RWPE1 (cell line): ENCODE measurements at regions not wholly inside any gene's neighbourhood (a gene's known extent, or its start where the extent isn't known, plus 50 kb on each side); places are given as distances from the start of the nearest gene placed in this dataset.

Experiments used
- CTCF ChIA-PET: fragments of 350-600 bp; sonication (Branson Sonifier 250); formaldehyde crosslinking; extraction: SDS; loops from one replicate; lab custom pipeline; 2021; lab: Yijun Ruan, JAX
- POLR2A ChIA-PET: fragments of 400-600 bp; formaldehyde crosslinking; extraction: SDS; loops from one replicate; lab custom pipeline; 2020; ENCODE audit warnings: antibody characterized with exemption; ENCODE audit not compliant: low non-redundant PET; lab: Yijun Ruan, JAX
- DNase-seq: peaks from one replicate; pipeline ENCODE4 v3.0.0; 2012; ENCODE audit warnings: low spot score
- H3K27ac ChIP-seq: fragments of 450-650 bp; 2 replicates; pipeline ENCODE4 v1.5.1; 2017
- CTCF ChIP-seq: fragments of 450-650 bp; conservative IDR thresholded peaks from 2 replicates; pipeline ENCODE4 v1.5.1; 2017; ENCODE audit warnings: low read depth, mild to moderate bottlenecking

- ChIA-PET CTCF (no interaction called here), POLR2A (no interaction called here)
- H3K27ac ChIP-seq = no peak overlapping the region
- no peak for DNase-seq
- no peak for TF ChIP-seq CTCF
These were observed 99.0 kb upstream of the EGR2 start for GRCh38 chr10:62915158-62915557.

GRCh38 chr10:62912086-62912485 lies 95.9 kb upstream of the EGR2 start:
- no peak overlapping the region for H3K27ac ChIP-seq
- ChIA-PET CTCF (interaction anchor here (0.8 kb wide), 1 partner anchor 288 kb away, joined by 3 read pairs; no protein-coding TSS in a partner anchor), POLR2A (no interaction called here)
- no peak for TF ChIP-seq CTCF
- DNase-seq = no peak

- DNase-seq = no peak
- no peak for TF ChIP-seq CTCF
- ChIA-PET POLR2A (no interaction called here), CTCF (interaction anchor here (0.6 kb wide), 1 partner anchor 415 kb away, joined by 8 read pairs; no protein-coding TSS in a partner anchor)
- H3K27ac ChIP-seq = no peak overlapping the region
These were observed 95.2 kb upstream of the EGR2 start for GRCh38 chr10:62911210-62911963.

- no peak for DNase-seq
- H3K27ac ChIP-seq = no peak overlapping the region
- no peak for TF ChIP-seq CTCF
- ChIA-PET POLR2A (no interaction called here), CTCF (no interaction called here)
These were observed 91.5 kb upstream of the EGR2 start for GRCh38 chr10:62907470-62908212.

DNA sequence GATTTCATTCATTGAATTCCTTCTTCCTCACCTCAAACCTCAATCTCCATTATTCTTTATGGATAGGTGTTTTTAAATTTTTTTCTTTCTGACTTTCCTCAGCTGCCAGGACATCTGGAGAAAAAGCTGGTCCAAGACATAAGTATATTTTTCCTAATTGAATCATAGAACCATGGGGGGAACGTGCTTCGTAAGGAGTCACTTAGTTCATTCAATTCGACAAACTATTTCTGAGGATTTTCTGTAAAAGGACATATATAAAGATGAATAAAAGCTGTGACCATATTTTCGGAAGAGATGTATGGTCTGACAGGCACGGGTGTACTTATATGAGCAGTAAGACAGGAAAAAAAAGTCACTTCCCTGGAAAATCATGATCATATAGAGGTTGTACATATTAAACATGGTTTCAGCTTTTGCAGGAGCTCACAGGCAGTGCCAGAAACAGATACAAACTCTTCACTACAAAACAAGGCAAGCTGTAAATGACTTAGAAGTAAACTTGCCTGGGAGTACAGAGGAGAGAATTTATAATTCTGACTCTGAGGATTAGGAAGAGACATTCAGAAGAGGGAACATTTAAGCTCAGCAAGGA lies 88.2 kb upstream of the EGR2 start:
- CTCF ChIA-PET = interaction anchor here (0.7 kb wide), 1 partner anchor 242 kb away, joined by 3 read pairs; no protein-coding TSS in a partner anchor
- POLR2A ChIA-PET = no interaction called here
- no peak for DNase-seq
- TF ChIP-seq CTCF = no peak
- H3K27ac ChIP-seq = no peak overlapping the region

DNA sequence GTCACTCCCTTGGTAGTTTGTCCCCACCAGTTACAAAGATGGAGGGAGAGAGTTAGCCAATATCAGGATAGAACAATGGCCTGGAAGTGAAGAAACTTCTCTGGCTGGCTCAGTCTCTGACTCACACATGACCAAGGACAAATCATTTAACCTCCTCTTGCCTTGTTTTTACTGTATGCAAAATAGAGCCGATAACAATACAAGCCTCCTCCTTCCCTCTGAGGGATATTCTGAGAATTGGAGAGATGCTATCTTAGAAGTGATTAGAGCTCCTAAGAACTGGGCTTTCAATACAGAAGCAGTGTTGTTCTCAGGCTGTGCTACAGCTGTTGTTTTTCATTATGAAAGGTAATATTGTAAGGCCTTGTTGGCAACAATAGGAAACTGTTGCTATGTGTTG lies 87.7 kb upstream of the EGR2 start:
- ChIA-PET POLR2A (no interaction called here), CTCF (no interaction called here)
- no peak overlapping the region for H3K27ac ChIP-seq
- peak; percentile 19 for DNase-seq
- no peak for TF ChIP-seq CTCF
